Left kidney (tissue), 1 donor: ENCODE measurements at regions not wholly inside any gene's neighbourhood (a gene's known extent, or its start where the extent isn't known, plus 50 kb on each side); places are given as distances from the start of the nearest gene placed in this dataset.

ENCODE experiments used
- DNase-seq: peaks from one replicate; pipeline ENCODE4 v3.0.0-alpha.2; 2013

- DNase-seq: no peak
Measured at GRCh38 chr4:90007494-90008167, 113.0 kb downstream of the MMRN1 start.

- no peak for DNase-seq
Measured at GRCh38 chr4:90012918-90013317, 114.3 kb upstream of the CCSER1 start.

GRCh38 chr4:90024519-90024918 lies 102.7 kb upstream of the CCSER1 start:
- no peak for DNase-seq

GRCh38 chr4:90025248-90025647 lies 101.9 kb upstream of the CCSER1 start:
- peak; percentile 12 for DNase-seq

GRCh38 chr4:90027565-90027964 lies 99.6 kb upstream of the CCSER1 start:
- DNase-seq: no peak

- no peak for DNase-seq
Measured at GRCh38 chr4:90028460-90028859, 98.7 kb upstream of the CCSER1 start.

GRCh38 chr4:90030202-90030601 lies 97.0 kb upstream of the CCSER1 start:
- DNase-seq: no peak

GRCh38 chr4:90030953-90031352 lies 96.2 kb upstream of the CCSER1 start:
- DNase-seq: peak; percentile 5

GRCh38 chr4:90039122-90039521 lies 88.1 kb upstream of the CCSER1 start:
- DNase-seq: no peak

- DNase-seq: no peak
Measured at GRCh38 chr4:90051999-90052398, 75.2 kb upstream of the CCSER1 start.

- no peak for DNase-seq
Measured at GRCh38 chr4:90057091-90057490, 70.1 kb upstream of the CCSER1 start.

- DNase-seq: no peak
Measured at GRCh38 chr4:90060039-90060438, 67.2 kb upstream of the CCSER1 start.

- DNase-seq: no peak
Measured at GRCh38 chr4:90061881-90062280, 65.3 kb upstream of the CCSER1 start.

- no peak for DNase-seq
Measured at GRCh38 chr4:90064196-90064595, 63.0 kb upstream of the CCSER1 start.

GRCh38 chr4:90069151-90069550 lies 58.0 kb upstream of the CCSER1 start:
- no peak for DNase-seq

GRCh38 chr4:90071289-90072235 lies 55.6 kb upstream of the CCSER1 start:
- DNase-seq: no peak

GRCh38 chr4:90074322-90074886 lies 52.8 kb upstream of the CCSER1 start:
- no peak for DNase-seq
